Middle frontal gyrus (tissue), 1 donor: ENCODE measurements at regions not wholly inside any gene's neighbourhood (a gene's known extent, or its start where the extent isn't known, plus 50 kb on each side); places are given as distances from the start of the nearest gene placed in this dataset.
"Not testable (repeated sequence)": the region's sequence is repeated elsewhere in the genome, so short reads cannot be mapped to it uniquely, and the experiment has no call there.

Experiments
- DNase-seq: peaks from one replicate; pipeline ENCODE4 v3.0.0-alpha.2; 2015; ENCODE audit warnings: low spot score; ENCODE audit errors: extremely low spot score

GRCh38 chr18:39360072-39360471 is 1794.5 kb upstream of the CELF4 start:
- no peak for DNase-seq

- no peak for DNase-seq
Observed at GRCh38 chr18:39359636-39360035, 1794.0 kb upstream of the CELF4 start.

GRCh38 chr18:39350945-39351344 is 1785.3 kb upstream of the CELF4 start:
- DNase-seq: no peak

GRCh38 chr18:39349801-39350200 is 1784.2 kb upstream of the CELF4 start:
- no peak for DNase-seq

GRCh38 chr18:39348757-39349156 is 1783.2 kb upstream of the CELF4 start:
- no peak for DNase-seq

GRCh38 chr18:39347701-39348100 is 1782.1 kb upstream of the CELF4 start:
- DNase-seq: no peak

- DNase-seq: no peak
Observed at GRCh38 chr18:39346916-39347315, 1781.3 kb upstream of the CELF4 start.

GRCh38 chr18:39345321-39345720 is 1779.7 kb upstream of the CELF4 start:
- DNase-seq: no peak

GRCh38 chr18:39344487-39344886 is 1778.9 kb upstream of the CELF4 start:
- no peak for DNase-seq

- no peak for DNase-seq
Observed at GRCh38 chr18:39341129-39341528, 1775.5 kb upstream of the CELF4 start.

GRCh38 chr18:39340418-39340817 is 1774.8 kb upstream of the CELF4 start:
- no peak for DNase-seq

- DNase-seq: no peak
Observed at GRCh38 chr18:39329496-39330275, 1764.1 kb upstream of the CELF4 start.

- peak; percentile 14 for DNase-seq
Observed at GRCh38 chr18:39326772-39327171, 1761.2 kb upstream of the CELF4 start.

- DNase-seq: no peak
Observed at GRCh38 chr18:39325973-39326372, 1760.4 kb upstream of the CELF4 start.

- DNase-seq: no peak
Observed at GRCh38 chr18:39319141-39319540, 1753.5 kb upstream of the CELF4 start.

- no peak for DNase-seq
Observed at GRCh38 chr18:39318462-39318861, 1752.9 kb upstream of the CELF4 start.

GRCh38 chr18:39318008-39318407 is 1752.4 kb upstream of the CELF4 start:
- DNase-seq: no peak

GRCh38 chr18:39314595-39314994 is 1749.0 kb upstream of the CELF4 start:
- DNase-seq: no peak

- no peak for DNase-seq
Observed at GRCh38 chr18:39313992-39314391, 1748.4 kb upstream of the CELF4 start.

- DNase-seq: no peak
Observed at GRCh38 chr18:39311111-39311712, 1745.6 kb upstream of the CELF4 start.

- DNase-seq: not testable (repeated sequence)
Observed at GRCh38 chr18:39308931-39309521, 1743.4 kb upstream of the CELF4 start.

GRCh38 chr18:39305766-39306165 is 1740.2 kb upstream of the CELF4 start:
- DNase-seq: no peak

- DNase-seq: no peak
Observed at GRCh38 chr18:39302481-39302880, 1736.9 kb upstream of the CELF4 start.
